ENCODE measurements at regions not wholly inside any gene's neighbourhood (a gene's known extent, or its start where the extent isn't known, plus 50 kb on each side); places are given as distances from the start of the nearest gene placed in this dataset.

DNA sequence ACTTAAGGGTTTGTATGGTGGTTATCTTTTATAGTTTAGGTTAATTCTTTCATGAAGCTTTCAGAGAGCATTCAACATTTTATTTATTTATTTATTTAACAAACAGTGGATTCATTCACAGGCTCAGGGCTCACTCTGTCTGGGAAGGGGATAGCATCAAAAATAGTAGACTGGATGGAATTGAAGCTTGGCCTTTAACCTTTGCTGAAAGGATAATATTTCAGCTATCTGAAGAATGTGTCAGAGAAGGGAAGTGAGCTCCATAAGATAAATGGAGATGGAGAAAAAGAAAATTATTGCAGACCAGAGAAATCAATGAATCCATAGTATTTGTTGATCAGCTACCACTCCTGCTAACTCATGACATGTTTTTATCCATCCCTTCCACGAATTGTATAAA is 305.6 kb downstream of the COG6 start:
- DNase-seq (ENCODE audit: low spot score in 2 of 2) (no peak), FAIRE-seq (no peak)

DNA sequence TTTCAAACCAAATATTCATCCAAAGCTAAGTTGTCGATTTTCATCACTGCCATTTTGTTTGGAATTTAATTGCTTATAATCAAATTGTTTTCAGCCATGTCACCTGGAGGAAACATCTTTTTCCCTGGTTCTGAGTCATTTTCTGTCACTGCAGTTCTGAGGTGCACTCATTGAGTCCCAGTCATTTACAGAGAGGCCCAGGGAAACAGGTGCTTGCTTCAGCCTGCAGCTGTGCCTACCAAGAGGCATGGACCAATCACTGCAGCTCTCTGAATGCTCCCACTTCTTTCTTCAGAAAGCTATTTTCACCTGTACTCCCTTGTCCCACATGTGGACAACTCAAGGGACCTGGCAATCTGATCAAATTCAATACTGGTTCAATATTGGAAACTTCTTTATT is 308.1 kb downstream of the COG6 start:
- FAIRE-seq = no peak
- no peak for DNase-seq (ENCODE audit: low spot score in 2 of 2)

DNA sequence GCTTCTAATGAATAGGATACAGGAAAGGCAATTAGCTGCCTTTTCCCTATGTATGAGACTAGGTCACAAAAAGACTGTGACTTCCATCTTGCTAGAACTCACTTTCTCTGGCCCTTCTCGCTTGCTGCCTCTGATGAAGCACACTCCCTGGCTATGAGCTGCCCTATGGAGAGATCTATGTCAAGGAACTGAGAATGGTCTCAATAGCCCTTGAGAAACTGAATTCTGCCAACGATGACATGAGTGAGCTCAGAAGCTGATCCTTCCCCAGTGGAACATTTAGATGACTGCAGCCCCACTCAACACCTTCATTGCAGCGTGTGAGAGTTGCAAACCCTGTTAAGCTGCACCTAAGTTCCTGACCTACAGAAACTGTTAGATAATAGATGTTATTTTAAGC is 309.8 kb downstream of the COG6 start:
- no peak for DNase-seq (ENCODE audit: low spot score in 2 of 2)
- no peak for FAIRE-seq

DNA sequence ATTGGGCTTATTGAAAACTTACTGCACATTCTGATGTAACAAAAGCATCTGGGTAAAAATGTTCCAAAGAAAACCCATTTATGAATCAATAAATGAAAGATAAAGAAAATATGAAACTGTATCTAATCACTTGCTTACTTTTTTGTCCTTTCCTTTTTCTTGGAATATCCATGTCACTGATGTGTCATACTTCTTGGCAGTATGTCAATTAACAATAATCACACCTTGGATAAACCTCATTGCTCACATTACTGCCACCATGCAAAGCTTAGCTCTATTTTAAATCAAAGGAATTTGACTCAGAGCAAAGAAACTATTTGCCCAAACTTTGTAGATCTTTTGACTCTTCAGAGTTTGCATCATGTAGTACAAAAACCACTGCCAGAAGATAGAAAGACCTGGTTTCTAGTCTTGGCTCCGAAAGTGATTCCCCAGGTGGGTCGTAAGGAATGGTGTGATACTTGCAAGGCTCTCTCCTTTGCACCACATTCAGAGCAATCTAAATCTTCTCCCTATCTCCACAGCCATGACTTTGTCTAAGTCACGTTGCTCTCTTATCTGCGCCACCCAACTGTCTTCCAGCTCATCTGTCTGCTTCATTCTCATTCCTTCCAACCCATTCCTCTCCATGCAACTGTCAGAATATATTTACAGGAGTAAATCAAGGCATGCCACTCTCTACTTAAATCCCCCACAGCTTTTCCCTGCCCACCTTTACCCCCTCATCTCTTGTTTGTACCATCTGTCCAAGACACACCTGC is 311.9 kb downstream of the COG6 start:
- DNase-seq (ENCODE audit: low spot score in 2 of 2) (no peak), FAIRE-seq (no peak)

DNA sequence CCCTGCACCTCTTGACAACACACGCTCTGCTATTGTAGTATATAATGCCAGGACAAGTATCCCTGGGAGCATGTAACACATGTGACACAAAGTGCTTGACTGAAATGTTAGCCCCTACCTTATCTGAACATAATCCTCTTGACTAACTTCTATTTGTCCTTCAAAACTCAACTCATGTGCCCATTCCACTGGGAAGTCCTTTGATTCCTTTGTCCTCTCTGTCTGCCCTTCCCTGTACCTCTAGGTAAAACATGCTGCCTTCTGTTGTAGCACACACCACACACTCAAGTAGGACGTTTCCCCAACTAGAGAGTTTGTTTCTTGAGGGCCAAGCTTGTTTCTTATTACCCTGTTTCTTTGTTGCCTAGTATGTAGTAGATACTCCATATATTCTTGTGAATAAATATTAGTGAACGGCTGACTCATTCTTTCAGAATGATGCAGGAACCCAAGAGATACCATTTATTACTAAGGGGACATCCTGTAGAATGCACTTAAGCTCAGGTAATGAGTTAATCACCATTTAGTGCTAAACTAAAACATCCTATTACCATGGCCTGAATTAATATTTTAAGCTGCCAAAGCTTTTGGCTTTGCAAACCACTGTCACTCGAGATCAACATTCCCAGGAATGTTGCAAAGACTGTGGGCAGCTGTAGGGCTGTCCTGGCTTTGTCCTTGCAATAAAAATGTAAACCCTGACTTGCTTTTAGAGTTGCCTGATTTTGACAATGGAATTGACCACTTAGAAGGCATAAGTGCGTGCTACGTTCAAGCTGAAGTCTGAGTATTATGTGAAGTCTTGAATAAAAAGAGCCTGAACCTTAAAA is 313.4 kb downstream of the COG6 start:
- FAIRE-seq (no peak), DNase-seq (ENCODE audit: low spot score in 2 of 2) (no peak)

DNA sequence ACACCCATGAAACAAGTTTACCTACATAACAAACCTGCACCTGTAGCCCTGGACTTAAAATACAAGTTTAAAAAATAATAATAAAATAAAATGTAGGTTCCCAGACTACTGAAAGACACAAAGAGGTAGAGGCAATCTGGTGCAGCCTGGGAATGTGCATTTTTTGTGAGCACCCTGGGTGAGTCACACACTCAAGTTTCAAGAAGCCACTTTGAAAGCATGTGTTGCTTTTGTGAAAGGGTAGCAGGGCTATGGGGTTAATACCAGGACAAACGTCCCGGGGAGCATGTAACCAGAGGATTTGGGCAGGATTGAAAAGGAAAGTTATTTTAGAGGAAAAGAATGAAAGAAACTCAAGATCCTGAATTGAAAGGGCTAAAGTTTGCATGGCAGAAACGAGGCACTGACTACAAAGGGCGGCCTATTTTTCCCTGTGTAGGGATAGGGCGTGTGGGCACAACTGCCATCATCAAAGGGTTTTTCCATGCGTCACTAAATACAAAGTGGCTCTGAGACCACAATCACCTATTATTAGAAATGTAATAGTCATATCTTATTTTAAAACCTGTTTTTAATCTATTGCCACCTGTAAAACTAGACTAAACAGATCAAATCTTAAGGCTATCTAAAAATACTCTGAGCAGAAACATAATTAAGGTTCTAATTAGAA is 314.9 kb downstream of the COG6 start:
- FAIRE-seq = no peak
- no peak for DNase-seq (ENCODE audit: low spot score in 2 of 2)

DNA sequence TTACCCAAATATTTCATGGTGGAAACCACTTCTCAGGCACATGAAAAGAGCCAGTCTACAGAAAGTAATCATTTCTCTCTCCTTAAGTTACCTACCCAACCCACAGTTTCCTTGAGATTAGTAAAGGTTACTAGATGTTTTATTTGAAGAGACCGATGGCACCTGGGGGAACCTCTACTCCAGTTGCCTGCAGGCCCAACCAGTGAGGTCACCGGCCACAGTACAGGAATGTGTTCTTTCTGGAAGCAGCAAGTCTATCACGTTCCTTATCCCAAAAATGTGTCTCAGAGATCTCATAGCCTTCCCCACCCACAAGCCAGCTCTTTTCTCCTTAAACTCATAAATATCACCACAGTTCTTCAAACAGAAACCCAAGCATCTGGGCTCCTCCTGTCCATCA is 316.1 kb downstream of the COG6 start:
- no peak for FAIRE-seq
- DNase-seq (ENCODE audit: low spot score in 2 of 2) = no peak

DNA sequence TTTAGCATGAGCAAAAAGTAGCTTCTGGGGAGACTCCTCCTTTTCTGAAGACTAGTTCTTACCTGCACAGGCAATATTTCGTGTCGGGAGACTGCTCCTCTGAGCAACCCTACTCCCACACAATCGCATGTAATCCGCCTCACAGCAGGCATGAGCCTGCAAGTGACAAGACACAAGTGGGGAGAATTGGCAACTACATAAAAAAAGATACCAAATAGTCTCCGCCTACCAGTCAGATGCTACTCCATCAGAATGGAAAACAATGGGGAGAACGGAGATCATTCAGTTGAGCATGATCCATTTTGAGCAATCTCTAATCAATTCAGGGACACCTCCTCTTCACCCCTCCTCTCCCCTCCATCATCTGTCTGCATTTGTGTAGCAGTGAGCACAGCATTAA is 321.0 kb downstream of the COG6 start:
- no peak for DNase-seq (ENCODE audit: low spot score in 2 of 2)

DNA sequence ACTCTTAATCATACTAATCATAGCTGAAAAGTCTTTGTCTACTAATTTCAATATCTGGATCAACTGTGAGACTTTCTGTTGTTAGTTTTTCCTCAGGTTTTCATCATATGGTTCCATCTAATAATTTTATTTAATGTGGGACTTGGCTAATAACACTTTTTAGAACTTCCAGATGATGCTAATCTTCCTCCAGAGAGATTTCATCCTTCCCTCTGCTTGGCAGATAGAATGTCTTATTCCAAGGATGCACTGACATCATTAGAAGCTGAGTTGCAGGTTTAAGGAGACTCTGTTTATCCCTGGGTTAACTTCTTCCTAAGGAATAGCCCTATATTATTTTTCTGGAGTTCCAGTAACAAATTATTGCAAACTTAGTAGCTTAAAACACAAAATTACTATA is 325.6 kb downstream of the COG6 start:
- no peak for DNase-seq (ENCODE audit: low spot score in 2 of 2)
- no peak for FAIRE-seq

More for the DNA sequence above, 321.0 kb downstream of the COG6 start:
- FAIRE-seq = no peak

DNA sequence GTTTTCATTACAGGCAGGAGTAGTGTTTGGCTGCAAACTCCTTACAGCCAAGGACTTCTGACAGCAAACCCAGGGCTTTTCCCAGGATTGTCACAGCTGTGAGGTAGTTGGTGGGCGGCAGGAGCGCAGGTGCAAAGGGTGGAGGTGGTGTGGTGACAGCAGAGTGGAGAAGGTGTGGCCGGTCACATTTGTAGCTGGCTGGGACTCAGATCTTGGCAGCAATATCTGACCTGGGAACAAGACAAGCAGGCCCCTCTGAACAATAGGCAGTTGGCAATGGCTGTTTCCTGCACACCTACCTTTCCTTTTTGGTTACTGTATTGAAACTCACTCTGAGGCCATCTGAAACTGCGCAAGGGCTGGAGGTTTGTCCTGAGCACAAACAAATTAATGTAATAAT is 327.3 kb downstream of the COG6 start:
- no peak for FAIRE-seq

DNA sequence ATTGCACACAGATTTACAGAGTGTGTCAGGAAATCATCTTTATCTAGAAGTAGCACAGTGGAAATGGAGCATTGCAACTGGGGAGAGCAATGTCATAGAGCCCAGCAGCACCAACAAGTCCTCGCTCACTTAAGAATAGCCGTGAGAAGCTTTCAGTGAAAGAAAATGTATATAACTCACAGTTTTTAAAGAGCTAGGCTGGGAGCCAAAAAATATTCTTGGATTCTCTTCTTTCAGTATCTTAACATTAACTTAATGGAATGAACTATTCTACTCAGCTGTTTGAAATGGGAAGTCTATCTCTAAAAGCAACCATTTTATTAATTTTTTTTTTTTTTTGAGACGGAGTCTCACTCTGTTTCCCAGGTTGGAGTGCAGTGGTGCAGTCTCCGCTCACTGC is 329.6 kb downstream of the COG6 start:
- DNase-seq (ENCODE audit: low spot score in 2 of 2) = no peak
- no peak for FAIRE-seq

More for the DNA sequence above, 327.3 kb downstream of the COG6 start:
- no peak for DNase-seq (ENCODE audit: low spot score in 2 of 2)

DNA sequence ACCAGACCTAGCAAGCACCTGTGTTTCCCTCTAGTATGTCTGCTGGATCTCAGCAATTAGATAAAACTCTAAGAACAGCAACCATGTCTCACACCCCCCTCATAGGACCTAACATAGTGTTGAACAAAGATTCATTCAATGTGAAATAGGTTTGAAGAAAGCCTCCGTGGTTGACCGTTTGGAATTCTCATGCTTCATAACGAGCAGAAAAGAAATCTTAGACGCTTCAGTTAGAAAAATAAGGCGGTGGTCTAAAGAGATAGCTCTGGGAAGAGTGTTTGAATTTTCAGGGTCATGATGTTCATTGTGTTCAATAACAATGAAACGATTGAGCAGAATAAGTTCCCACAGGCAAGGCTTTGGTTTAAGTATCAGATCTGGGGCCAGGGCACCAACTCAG is 332.9 kb downstream of the COG6 start:
- FAIRE-seq = no peak
- no peak for DNase-seq (ENCODE audit: low spot score in 2 of 2)

DNA sequence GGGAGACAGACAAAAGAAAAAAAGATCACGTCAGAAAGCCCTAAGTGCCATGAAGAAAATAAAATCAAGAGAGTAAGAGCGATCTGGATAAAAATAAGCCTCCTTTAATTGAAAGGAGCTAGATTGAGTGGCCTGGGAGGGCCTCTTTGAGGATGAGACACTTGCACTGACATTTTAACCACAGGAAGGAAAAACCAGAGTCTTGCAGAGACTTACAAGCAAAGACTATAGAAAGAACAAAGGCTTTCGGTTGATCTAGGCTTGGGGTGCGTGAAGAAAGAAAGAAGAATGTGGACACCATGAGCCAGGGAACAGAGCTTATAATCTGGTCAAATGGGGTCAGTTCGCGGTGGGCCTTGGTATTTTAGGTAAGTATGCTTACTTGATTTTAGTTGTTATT is 342.7 kb downstream of the COG6 start:
- FAIRE-seq (no peak), DNase-seq (ENCODE audit: low spot score in 2 of 2) (no peak)

DNA sequence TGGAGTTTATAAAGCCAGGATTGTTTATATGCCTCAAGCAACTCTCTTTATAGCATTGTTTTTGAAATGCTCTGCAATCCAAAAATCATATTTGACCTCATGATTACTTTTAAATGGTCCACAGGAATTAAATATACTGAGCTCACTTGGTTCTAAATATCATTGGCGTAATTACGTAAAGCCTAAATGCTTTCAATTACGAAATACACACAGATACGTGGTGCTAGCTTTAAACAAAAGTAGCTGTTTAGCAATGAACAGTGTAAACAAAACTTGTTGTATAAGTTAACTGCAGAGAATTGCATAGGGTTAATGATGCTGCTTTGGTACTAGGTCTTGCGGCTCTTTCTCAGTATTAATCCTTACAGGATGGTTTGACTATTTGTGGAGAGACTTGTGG is 346.6 kb downstream of the COG6 start:
- DNase-seq (ENCODE audit: low spot score in 2 of 2) (no peak), FAIRE-seq (no peak)

DNA sequence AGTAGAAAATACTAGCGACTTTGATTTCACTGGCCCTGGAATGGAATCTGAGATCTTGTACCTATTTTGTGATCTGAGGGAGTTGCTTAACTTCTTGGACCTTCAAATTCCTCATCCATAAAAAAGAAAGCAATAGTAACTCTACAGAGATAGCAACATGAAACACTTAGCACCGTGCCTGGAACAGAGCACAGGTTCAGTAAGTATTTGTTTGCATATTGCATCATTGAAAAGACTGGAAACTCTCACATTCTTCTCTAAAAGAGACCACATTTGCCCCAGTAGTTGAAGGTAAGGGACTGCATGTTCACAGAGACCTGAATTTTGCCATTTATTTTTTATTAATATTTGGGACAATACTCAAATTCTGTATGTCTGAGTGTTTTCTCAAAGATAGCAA is 358.1 kb downstream of the COG6 start:
- FAIRE-seq (no peak), DNase-seq (ENCODE audit: low spot score in 2 of 2) (no peak)

DNA sequence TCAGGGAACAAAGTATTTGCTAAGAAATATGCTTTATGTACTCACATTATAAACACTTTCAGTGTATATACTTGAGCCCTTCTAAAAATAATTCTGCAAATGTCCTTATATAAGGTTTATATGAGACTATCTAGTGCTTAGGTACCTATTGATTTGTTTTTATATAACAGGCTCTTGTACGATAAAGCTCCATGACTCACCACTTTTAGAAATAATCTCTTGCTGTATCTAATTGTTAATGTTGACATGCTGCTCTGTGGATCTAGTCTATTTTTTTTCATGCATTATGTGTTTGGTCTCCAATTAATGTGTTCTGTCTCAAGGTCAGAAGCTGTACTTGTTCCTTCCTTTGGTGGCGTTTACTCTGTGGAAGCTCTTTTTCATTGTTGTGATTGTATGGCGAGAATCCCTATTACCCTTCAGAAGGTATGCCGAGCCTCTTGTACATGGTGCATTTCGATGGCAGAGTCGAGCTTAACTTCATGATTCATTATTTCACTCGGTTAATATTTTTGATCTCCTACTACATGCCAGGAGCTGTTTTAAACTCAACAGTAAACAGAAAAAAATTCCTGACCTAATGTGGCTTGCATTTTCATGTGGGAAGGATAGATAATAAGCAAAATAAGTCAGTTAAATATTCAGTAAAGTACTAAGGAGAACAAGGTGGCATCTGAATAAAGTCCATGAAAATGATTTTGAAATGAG is 361.6 kb downstream of the COG6 start:
- DNase-seq (ENCODE audit: low spot score in 2 of 2) (no peak), FAIRE-seq (no peak)

DNA sequence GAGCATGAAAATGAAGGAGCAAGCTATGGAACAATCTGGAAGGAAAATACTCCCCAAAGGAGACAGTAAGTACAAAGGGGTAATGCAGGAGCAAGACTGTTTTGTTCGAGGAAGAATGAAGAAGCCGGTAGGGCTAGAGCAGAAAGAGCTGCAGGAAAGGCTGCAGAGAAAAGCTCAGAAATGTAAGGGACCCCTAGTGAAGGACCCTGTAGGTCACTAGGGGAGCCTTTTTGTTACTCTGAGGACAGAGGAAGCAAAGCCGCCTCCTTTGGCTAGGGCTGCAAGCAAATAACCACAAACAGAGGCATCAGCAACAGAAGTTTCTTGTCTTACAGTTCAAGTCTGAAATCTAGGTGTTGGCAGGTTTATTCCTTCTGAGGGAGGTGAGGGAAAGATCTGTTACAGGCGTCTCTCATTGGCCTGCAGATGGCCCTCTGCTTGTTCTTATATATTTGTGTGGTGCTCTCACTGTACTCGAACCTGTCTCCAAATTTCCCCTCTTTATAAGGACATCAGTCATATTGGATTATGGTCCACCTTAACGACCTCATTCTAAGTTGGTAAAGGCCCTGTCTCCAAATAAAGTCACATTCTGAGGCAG is 362.3 kb downstream of the COG6 start:
- no peak for FAIRE-seq
- DNase-seq (ENCODE audit: low spot score in 2 of 2) = no peak

DNA sequence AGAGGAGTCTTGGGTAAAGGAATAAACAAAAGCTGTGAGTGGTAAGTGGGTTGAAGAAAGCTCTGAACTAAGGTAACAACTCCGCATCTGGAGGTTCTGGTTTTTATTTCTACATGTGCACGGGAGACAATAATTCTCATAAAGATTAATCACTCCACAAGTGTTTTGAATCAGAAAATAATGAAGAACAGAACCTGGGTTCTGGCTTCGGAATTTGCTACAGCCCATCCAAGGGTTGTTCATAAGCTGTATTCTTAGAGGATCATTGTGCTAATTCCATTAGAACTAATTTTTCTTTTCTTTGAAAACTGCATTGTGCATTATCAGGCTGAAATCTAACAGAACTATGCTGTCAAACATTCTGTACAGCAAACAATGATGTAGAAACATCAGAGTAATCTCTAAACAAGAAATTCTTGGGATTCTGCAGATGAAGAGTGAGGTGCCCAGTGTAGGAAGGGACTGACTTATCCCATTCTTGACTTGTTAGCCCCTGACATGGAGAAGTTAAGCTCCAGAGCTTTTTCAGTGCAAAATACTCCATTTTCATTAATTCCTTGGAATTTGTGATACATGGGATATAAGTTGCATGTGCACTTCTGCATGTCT is 368.2 kb downstream of the COG6 start:
- FAIRE-seq (no peak), DNase-seq (ENCODE audit: low spot score in 2 of 2) (no peak)

DNA sequence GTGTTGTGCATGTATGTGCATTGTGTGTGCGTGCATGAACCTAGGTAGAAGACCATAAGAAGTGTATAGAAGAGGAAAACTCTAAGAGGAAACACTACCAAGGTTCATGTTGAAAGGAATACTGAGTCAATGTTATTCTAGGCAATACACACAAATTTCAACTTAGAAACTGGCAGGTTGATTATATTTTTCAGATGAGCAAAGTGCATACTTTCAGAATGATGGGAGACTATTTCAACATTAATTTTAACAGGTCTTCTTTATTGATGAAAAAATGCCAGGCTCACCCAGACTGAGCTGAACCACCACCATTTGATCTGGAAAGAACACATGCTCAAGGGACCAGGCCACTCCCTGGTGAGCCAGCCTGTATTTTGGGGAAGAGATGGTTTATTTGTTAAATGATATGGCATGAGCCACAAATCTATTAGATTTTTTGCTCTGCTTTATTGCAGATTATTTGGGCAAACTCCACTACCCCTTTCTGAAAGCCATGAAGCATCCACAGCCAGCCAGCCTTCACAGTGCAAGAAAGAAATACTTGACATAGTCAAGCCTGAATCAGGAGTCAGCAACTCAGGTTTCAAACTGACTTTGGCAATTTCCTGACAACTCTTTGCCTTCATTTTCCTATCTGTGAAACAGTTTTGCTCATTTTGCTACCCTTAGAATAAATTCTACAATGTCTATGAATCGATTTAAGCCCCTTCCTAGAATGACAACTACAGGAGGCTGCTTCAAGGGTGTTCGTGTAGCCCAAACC is 368.9 kb downstream of the COG6 start:
- FAIRE-seq (no peak), DNase-seq (ENCODE audit: low spot score in 2 of 2) (no peak)
